Hematopoietic multipotent progenitor cell (in vitro differentiated cells): ENCODE measurements at regions not wholly inside any gene's neighbourhood (a gene's known extent, or its start where the extent isn't known, plus 50 kb on each side); places are given as distances from the start of the nearest gene placed in this dataset.

Source experiments
- DNase-seq, 3 donors: peaks; one replicate each; pipeline ENCODE4 v3.0.0-alpha.2; 2011 to 2015; ENCODE audit warnings: low read depth in 2 of 3, low spot score in 2 of 3

DNA sequence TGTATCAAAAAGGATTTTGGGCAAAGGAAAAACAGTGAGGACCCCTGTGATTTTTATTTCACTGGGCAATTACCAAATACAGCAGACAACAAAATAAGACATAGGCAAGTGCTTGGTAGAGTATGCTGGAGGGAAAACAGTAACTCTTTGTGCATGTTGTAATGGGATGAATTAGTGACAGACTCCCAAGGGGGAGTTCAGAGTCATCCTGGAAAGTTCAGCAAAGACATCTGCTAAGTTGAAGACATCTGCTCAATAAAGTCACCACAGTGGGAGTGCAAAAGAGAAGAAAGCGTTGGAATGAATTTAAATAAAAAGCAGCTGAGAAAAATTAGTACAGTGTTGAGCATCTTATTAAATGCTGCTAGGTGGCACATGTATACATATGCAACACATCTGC is 378.8 kb upstream of the ISX start:
- no peak for DNase-seq

GRCh38 chr22:34688825-34689224 is 377.1 kb upstream of the ISX start:
- no peak for DNase-seq

DNA sequence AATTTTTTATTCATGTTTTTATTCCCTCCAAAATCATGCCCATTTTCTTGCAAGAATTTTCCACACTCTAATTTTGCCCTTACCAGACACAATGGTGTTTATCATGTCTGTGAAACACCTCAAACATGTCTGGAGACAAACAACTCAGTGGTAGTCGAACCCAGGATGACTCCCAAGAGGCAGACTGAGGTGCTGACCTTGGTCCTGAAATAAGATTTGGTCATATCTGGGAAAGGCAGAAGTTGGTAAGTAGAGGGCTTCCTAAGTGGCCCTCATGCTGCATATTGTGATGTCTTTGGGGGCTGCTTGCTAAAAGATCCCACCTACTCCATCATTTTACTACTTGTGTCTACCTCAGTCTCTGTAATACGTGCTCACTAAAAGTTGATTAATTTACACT is 369.4 kb upstream of the ISX start:
- peak in 1 of 3 donors; percentile 10 for DNase-seq

GRCh38 chr22:34702279-34702678 is 363.7 kb upstream of the ISX start:
- no peak for DNase-seq

DNA sequence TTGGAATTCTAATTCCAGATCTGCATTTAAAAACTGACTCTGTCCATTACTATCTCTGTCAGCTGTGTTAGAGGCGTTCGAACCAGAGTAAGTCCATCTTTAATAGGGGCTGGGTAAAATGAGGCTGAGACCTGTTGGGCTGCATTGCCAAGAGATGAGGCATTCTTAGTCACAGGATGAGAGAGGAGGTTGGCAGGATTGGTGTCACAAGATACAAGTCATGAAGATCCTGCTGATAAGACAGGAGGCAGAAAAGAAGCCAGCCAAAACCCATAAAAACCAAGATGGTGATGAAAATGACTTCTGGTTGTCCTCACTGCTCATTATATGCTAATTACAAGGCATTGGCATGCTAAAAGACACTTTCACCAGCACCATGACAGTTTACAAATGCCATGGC is 356.3 kb upstream of the ISX start:
- no peak for DNase-seq

GRCh38 chr22:34722901-34723300 is 343.1 kb upstream of the ISX start:
- no peak for DNase-seq

DNA sequence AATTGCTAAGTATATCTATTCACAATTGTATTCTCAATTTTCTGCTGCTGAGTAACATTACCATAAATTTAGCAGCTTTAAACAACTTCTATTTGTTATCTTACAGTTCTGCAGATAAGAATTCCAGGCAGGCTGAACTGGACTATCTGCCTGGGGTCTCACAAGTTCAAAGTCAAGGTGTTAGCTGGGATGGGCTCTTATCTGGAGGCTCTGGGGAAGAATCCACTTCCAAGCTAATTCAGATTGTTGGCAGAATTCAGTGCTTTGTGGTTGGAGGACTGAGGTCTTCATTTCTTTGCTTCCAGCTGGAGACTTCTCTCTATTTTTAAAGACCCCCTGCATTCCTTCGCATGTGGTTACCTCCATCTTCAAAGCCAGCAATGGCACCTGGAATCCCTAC is 329.9 kb upstream of the ISX start:
- DNase-seq, result no peak

DNA sequence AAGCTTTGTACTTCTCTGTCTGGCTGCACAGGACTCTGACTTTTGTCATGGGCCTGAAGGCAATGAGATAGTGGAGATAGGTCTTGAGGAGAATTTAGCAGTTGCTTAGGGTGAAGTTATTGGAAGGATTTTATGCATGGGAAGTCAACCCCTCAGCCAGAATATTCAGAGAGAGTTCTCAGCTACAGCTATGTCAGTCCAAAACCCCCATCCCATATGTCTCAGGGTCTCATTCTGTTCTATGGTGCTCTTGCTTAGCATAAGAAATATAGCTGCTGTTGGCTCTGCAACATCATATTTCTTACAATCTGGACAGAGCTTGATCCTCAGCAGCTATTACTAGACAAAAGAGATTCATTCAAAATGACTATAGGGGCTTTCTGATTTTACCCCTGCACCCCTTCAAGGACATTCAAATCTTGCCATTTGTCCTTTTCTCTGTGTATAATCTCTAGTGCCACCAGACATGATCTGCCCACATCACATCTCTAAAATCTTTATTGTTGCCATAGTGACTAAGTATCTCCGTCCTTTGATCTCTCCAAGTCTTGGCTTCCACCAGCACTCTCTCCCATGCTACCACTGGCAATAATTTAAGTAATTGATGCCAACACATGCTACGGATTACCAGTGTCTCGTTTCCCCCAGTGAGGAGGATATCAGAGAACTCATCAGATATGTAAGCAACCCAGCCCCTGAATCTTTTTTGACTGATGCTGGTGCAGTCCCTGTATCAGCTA is 327.1 kb upstream of the ISX start:
- DNase-seq, result no peak

DNA sequence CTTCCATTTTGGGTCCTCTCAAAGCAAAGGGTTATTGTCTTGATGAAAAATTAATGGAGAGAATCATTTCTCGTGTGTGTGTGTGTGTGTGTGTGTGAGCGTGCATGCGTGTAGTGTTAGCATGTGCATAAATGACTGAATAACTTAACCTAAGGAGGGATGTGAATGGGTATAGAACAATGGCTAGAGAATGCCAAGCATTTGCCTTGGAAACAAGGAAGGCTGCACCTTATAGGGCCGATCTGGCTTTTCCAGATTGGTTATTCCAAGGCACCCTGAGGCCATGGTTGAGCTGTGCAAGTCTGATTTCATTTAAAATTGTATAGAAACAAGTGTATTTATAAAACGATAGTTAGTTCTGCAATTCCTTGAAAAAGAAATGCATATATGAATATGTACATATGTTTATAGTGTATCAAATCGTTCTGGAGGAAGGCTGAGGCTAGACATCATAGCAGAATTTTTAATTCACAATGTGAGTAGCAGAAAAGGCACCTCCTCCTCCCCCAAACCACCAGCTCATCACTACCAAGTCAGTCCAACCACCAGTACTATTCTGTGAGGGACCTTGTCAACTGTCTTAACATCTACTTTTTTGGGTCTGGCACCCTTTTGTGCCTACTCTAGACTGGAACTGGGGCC is 322.7 kb upstream of the ISX start:
- no peak for DNase-seq

- DNase-seq, result no peak
Measured at GRCh38 chr22:34760276-34761008, 305.5 kb upstream of the ISX start.

GRCh38 chr22:34761111-34761510 is 304.8 kb upstream of the ISX start:
- no peak for DNase-seq

DNA sequence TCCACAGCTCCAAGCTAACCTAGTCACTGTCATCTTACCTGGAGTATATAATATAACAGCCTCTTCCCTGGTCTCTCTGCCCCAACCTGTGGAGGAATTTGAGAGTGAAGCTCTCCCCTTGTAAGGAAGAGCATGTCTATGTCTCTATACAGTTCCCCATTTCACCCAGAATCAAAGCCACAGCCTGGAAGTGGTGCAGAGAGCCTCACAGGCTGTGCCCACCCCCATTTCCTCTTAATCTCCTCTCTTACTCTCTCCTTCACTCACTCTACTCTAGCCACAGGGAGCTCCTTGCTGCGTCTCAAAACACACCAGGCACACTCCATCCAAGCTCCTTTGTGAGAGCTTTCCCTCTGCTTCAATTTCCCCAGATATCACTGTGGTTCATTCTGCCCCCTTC is 302.5 kb upstream of the ISX start:
- peak in 2 of 3 donors; percentile 4 to 53 for DNase-seq

- DNase-seq, result no peak
Measured at GRCh38 chr22:34765115-34765514, 300.8 kb upstream of the ISX start.

DNA sequence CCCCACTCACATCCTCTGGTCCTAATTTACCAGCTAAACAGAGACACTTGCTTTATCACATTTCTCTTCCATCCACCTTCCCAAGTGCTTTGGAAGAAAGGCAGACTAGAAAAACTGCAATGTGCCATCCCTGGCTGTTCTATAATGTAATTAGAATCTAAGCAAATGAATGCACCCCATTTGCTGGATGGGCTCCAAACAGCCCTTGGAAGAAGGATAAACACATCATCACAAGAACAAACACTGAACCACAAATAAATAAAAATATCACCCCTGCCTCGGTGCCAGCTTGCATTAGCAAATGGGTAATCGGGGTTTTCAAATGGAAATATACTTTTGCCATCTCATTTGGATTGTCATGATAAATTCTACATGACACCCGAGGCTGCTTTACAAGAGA is 296.6 kb upstream of the ISX start:
- DNase-seq, result no peak

- no peak for DNase-seq
Measured at GRCh38 chr22:34776817-34777216, 289.1 kb upstream of the ISX start.

- DNase-seq, result no peak
Measured at GRCh38 chr22:34781681-34782080, 284.3 kb upstream of the ISX start.

GRCh38 chr22:34783436-34783835 is 282.5 kb upstream of the ISX start:
- no peak for DNase-seq

GRCh38 chr22:34784056-34784455 is 281.9 kb upstream of the ISX start:
- DNase-seq, result peak in 1 of 3 donors; percentile 66

DNA sequence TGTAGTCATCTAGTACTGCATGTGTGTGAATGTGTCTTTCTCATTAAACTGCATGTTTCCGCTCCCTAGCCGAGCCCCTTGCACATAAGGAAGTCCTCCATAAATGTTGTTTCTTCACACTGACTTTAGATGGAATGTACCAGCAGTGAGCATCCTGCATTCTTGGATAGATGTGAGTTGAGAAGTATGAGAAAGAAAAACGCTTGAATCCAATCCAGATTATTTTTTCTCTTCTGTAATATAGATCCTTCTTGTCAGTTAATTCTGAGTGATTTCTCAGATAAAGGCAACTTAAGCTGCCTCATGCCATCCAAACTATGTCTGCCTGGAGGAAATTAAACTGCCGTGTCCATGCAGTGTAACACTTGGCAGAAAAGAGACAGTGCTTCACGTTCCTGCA is 268.1 kb upstream of the ISX start:
- DNase-seq, result no peak

DNA sequence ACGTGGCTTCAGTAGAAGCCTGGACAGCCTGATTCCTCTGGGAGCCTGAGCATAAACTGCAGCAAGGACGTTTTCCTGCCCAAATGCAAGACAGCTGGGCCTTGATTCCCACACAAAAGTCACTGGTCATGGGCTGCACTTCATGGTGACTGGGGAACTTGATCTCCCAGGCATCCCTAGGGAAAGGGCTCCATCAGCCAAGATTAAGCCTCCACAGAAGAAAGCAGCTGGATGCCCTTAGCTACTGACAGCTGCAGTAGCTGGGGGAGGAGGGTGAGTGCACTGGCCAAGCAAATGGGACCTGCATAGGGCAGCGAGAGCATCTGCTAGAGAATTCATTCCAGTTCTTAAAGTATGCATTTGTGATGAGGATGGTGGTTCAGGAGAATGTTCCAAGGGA is 267.4 kb upstream of the ISX start:
- DNase-seq, result no peak

GRCh38 chr22:34800260-34800980 is 265.5 kb upstream of the ISX start:
- peak in 1 of 3 donors; percentile 11 for DNase-seq
